ENCODE measurements at regions not wholly inside any gene's neighbourhood (a gene's known extent, or its start where the extent isn't known, plus 50 kb on each side); places are given as distances from the start of the nearest gene placed in this dataset.

DNA sequence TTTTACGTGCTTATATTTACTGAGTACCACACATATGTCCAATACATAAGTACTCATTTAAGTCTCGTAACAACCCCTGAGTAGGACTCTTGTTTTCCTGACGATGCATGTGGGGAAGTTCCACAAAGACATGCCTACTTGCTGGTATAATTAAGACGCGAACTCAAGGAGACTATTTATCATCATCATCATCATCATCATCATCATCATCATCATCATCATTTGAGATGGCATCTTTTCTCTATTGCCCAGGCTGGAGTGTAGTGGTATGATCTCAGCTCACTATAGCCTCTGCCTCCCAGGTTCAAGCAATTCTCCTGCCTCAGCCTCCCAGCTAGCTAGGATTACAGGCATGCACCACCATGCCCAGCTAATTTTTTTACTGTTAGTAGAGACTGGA lies 809.9 kb upstream of the EEF2KMT start:
- 89 to 92% methylated on average over 5 of the region's 5 CpGs for WGBS, 2 donors
- Histone ChIP-seq H3K9me3 (no peaks in the 10 kb centered on the region), H3K36me3 (ENCODE audit: low read depth, missing control alignments) (no peaks in the 10 kb centered on the region), H3K27me3 (no peaks in the 10 kb centered on the region), H3K4me3 (no peak overlapping the region), H3K4me1 (no peaks in the 10 kb centered on the region), H3K27ac (no peak overlapping the region)
- no peak for DNase-seq
- intact Hi-C loops (cut with DNase I; ENCODE audit: low total_unique reads): no loop called here
- TF ChIP-seq, protein P1, sequence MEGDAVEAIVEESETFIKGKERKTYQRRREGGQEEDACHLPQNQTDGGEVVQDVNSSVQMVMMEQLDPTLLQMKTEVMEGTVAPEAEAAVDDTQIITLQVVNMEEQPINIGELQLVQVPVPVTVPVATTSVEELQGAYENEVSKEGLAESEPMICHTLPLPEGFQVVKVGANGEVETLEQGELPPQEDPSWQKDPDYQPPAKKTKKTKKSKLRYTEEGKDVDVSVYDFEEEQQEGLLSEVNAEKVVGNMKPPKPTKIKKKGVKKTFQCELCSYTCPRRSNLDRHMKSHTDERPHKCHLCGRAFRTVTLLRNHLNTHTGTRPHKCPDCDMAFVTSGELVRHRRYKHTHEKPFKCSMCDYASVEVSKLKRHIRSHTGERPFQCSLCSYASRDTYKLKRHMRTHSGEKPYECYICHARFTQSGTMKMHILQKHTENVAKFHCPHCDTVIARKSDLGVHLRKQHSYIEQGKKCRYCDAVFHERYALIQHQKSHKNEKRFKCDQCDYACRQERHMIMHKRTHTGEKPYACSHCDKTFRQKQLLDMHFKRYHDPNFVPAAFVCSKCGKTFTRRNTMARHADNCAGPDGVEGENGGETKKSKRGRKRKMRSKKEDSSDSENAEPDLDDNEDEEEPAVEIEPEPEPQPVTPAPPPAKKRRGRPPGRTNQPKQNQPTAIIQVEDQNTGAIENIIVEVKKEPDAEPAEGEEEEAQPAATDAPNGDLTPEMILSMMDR (IDR thresholded peaks at IDR 0.05): no peak
- TF ChIP-seq POLR2A (IDR thresholded peaks at IDR 0.05): no peak

DNA sequence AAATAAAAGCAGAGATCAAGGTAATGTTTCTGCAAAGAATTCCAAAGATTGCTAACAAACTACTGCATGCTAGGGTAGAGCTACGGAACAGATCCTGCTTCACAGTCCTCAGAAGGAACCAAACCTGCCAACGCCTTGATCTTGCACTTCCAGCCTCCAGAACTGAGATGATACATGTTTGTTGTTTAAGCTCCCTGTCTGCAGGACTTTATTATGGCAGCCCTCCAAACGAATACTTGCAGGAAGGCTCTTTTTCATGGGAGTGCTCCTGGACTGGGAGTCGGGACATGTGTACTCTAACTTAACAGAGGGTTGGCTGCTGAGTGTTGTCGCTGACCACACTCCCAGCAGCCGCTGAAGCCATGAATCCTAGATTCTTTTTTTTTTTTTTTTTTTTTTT lies 808.8 kb upstream of the EEF2KMT start:
- Histone ChIP-seq H3K27me3 (no peaks in the 10 kb centered on the region), H3K27ac (no peak overlapping the region), H3K9me3 (no peaks in the 10 kb centered on the region), H3K4me3 (no peak overlapping the region), H3K36me3 (ENCODE audit: low read depth, missing control alignments) (no peaks in the 10 kb centered on the region), H3K4me1 (no peaks in the 10 kb centered on the region)
- intact Hi-C loops (cut with DNase I; ENCODE audit: low total_unique reads): no loop called here
- TF ChIP-seq POLR2A (IDR thresholded peaks at IDR 0.05): no peak
- TF ChIP-seq, protein P1 (IDR thresholded peaks at IDR 0.05): no peak
- DNase-seq: no peak
- 77 to 81% methylated on average over 6 of the region's 6 CpGs for WGBS, 2 donors

DNA sequence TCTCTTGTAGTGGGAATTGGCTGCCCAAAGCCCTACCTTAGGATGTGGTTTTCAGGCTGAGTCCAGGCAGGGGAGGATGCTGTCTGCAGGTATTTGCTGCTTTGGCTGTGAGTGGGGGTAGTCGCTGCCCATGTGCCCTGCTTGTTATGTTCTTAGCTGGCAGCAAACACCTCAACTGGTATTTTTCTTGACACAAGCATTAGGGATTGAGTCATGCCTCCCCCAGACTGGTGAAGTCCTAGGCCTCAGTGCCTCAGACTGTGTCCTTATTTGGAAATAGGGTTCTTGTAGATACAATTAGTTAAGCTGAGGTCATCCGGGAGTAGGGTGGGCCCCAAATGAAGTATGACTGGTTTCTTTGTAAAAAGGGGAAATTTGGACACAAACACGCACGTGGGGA lies 808.3 kb upstream of the EEF2KMT start:
- no peak overlapping the region for H3K4me3 ChIP-seq
- intact Hi-C loops (cut with DNase I; ENCODE audit: low total_unique reads): no loop called here

DNA sequence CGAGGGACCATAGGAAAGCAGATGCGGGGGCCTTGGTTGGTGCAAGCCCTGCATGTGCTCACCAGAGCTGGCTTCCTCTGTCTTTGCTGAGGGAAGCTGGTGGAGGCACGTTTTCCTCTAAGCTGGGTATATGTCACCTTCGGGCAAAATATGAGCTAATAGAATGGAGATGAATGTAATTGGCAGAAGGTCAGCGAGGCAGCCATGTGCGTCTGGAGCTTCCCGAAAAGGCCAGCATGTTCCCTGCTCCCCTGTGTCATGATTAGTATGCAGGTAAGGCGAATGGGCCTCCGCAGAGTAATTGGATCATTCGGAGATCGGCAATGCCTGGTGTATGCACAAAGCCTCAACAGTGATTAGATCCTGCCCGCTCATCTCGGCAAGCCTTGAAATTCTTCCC lies 806.2 kb upstream of the EEF2KMT start:
- Histone ChIP-seq H3K9me3 (no peaks in the 10 kb centered on the region), H3K36me3 (ENCODE audit: low read depth, missing control alignments) (no peaks in the 10 kb centered on the region), H3K27me3 (no peaks in the 10 kb centered on the region), H3K27ac (no peak overlapping the region), H3K4me3 (no peak overlapping the region), H3K4me1 (no peaks in the 10 kb centered on the region)
- DNase-seq: no peak
- TF ChIP-seq, protein P1 (IDR thresholded peaks at IDR 0.05): no peak
- TF ChIP-seq POLR2A (IDR thresholded peaks at IDR 0.05): no peak
- 70 to 84% methylated on average over 13 of the region's 13 CpGs for WGBS, 2 donors
- intact Hi-C loops (cut with DNase I; ENCODE audit: low total_unique reads): no loop called here

More for the DNA sequence above, 808.3 kb upstream of the EEF2KMT start:
- WGBS, 2 donors: 81 to 88% methylated on average over 4 of the region's 4 CpGs
- TF ChIP-seq POLR2A (IDR thresholded peaks at IDR 0.05): no peak
- TF ChIP-seq, protein P1 (IDR thresholded peaks at IDR 0.05): no peak
- Histone ChIP-seq H3K4me1 (no peaks in the 10 kb centered on the region), H3K9me3 (no peaks in the 10 kb centered on the region), H3K27me3 (no peaks in the 10 kb centered on the region), H3K27ac (no peak overlapping the region), H3K36me3 (ENCODE audit: low read depth, missing control alignments) (no peaks in the 10 kb centered on the region)
- DNase-seq: no peak

DNA sequence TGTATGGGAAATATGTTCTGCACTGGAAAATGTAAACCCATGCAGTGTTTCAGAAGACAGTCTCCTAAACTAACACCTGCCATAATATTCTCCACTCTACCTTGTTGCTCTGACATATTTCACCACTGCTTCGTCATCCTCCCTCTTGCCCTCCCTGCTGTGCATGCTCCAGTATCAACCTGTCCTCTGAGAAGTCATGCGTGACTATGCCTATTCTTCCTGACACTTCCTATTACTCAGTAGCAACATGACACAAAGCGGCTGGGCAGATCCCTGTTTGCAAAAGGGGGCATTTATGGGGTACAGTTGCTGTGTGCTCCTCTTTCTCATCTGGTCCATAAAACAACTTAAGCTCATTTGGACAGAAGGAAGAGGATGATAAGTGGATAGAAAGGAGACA lies 805.6 kb upstream of the EEF2KMT start:
- Histone ChIP-seq H3K4me3 (no peak overlapping the region), H3K27ac (no peak overlapping the region), H3K27me3 (no peaks in the 10 kb centered on the region), H3K9me3 (no peaks in the 10 kb centered on the region), H3K4me1 (no peaks in the 10 kb centered on the region), H3K36me3 (ENCODE audit: low read depth, missing control alignments) (no peaks in the 10 kb centered on the region)
- no peak for DNase-seq
- WGBS, 2 donors: 50 to 52% methylated on average over 3 of the region's 3 CpGs
- intact Hi-C loops (cut with DNase I; ENCODE audit: low total_unique reads): no loop called here
- TF ChIP-seq POLR2A (IDR thresholded peaks at IDR 0.05): no peak
- TF ChIP-seq, protein P1 (IDR thresholded peaks at IDR 0.05): no peak
